ENCODE measurements at regions not wholly inside any gene's neighbourhood (a gene's known extent, or its start where the extent isn't known, plus 50 kb on each side); places are given as distances from the start of the nearest gene placed in this dataset.

GRCh38 chr2:133842446-133842845 is 274.2 kb upstream of the NCKAP5 start:
- H3K27me3 ChIP-seq, result no peaks in the 10 kb centered on the region
- H3K36me3 ChIP-seq, result no peaks in the 10 kb centered on the region
- no peaks in the 10 kb centered on the region for H3K4me1 ChIP-seq
- intact Hi-C loops (cut with DNase I; ENCODE audit: low total_unique reads), result no loop called here
- no peak overlapping the region for H3K4me3 ChIP-seq
- no peak overlapping the region for H3K27ac ChIP-seq
- H3K9me3 ChIP-seq, result no peaks in the 10 kb centered on the region
- DNase-seq (ENCODE audit: low spot score in 2 of 2), result no peak
- no peak for TF ChIP-seq POLR2A (IDR thresholded peaks at IDR 0.05)
- no peak for TF ChIP-seq POLR2AphosphoS5 (IDR thresholded peaks at IDR 0.05)

- intact Hi-C loops (cut with DNase I; ENCODE audit: low total_unique reads), result no loop called here
These were observed 274.8 kb upstream of the NCKAP5 start for GRCh38 chr2:133843091-133843490.

GRCh38 chr2:133843551-133843950 is 275.3 kb upstream of the NCKAP5 start:
- Histone ChIP-seq H3K4me3 (no peak overlapping the region), H3K36me3 (no peaks in the 10 kb centered on the region), H3K27ac (no peak overlapping the region), H3K4me1 (no peaks in the 10 kb centered on the region), H3K9me3 (no peaks in the 10 kb centered on the region), H3K27me3 (no peaks in the 10 kb centered on the region)
- no peak for DNase-seq (ENCODE audit: low spot score in 2 of 2)
- TF ChIP-seq POLR2A (IDR thresholded peaks at IDR 0.05) (no peak), POLR2AphosphoS5 (IDR thresholded peaks at IDR 0.05) (no peak)
- TF ChIP-seq, protein P1, sequence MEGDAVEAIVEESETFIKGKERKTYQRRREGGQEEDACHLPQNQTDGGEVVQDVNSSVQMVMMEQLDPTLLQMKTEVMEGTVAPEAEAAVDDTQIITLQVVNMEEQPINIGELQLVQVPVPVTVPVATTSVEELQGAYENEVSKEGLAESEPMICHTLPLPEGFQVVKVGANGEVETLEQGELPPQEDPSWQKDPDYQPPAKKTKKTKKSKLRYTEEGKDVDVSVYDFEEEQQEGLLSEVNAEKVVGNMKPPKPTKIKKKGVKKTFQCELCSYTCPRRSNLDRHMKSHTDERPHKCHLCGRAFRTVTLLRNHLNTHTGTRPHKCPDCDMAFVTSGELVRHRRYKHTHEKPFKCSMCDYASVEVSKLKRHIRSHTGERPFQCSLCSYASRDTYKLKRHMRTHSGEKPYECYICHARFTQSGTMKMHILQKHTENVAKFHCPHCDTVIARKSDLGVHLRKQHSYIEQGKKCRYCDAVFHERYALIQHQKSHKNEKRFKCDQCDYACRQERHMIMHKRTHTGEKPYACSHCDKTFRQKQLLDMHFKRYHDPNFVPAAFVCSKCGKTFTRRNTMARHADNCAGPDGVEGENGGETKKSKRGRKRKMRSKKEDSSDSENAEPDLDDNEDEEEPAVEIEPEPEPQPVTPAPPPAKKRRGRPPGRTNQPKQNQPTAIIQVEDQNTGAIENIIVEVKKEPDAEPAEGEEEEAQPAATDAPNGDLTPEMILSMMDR (IDR thresholded peaks at IDR 0.05), result no peak
- intact Hi-C loops (cut with DNase I; ENCODE audit: low total_unique reads), result no loop called here

More at GRCh38 chr2:133843091-133843490, 274.8 kb upstream of the NCKAP5 start:
- H3K27ac ChIP-seq, result no peak overlapping the region
- no peak for DNase-seq (ENCODE audit: low spot score in 2 of 2)
- no peaks in the 10 kb centered on the region for H3K36me3 ChIP-seq
- H3K9me3 ChIP-seq, result no peaks in the 10 kb centered on the region
- H3K4me1 ChIP-seq, result no peaks in the 10 kb centered on the region
- no peaks in the 10 kb centered on the region for H3K27me3 ChIP-seq
- no peak overlapping the region for H3K4me3 ChIP-seq
- TF ChIP-seq, protein P1 (IDR thresholded peaks at IDR 0.05), result no peak
- TF ChIP-seq POLR2AphosphoS5 (IDR thresholded peaks at IDR 0.05) (no peak), POLR2A (IDR thresholded peaks at IDR 0.05) (no peak)

DNA sequence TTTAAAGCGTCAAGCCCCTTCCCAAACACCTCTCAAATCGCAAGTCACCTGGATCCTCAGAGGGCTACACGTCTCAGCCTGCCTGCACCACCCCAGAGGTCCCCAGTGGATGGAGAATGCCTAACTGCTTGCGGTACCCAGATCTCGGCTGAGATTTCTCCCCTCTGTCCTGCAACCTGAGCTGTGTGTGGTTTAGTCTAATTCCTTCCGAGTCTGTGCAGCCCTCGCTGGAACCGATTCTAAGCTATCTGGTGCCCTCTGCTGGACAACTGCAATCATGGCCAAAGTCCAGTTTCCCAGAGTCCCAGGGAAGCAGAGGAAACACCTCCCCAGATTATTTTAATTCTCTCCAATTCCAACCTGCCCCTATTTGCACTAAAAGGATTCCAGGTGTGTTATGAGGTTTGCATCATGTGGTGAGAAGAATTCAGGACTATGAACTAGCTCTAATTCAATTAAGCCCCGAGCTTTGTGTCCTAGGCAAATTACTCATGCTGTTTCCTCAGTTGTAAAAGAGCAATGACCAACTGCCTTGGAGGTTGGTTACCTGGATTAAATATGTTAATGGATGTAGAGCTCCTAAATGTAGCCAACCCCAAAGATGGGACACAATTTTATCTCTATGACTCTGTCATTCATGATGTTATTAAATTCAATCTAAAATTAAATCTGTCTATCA is 276.1 kb upstream of the NCKAP5 start:
- Histone ChIP-seq H3K27ac (no peak overlapping the region), H3K36me3 (no peaks in the 10 kb centered on the region), H3K4me3 (no peak overlapping the region), H3K4me1 (no peaks in the 10 kb centered on the region), H3K9me3 (no peaks in the 10 kb centered on the region), H3K27me3 (no peaks in the 10 kb centered on the region)
- peak; percentile 43 to 57 for DNase-seq (ENCODE audit: low spot score in 2 of 2)
- intact Hi-C loops (cut with DNase I; ENCODE audit: low total_unique reads), result no loop called here
- no peak for TF ChIP-seq POLR2A (IDR thresholded peaks at IDR 0.05)
- TF ChIP-seq, protein P1 (IDR thresholded peaks at IDR 0.05), result peak; percentile 56 to 81 (median 81)

- intact Hi-C loops (cut with DNase I; ENCODE audit: low total_unique reads), result no loop called here
- no peaks in the 10 kb centered on the region for H3K9me3 ChIP-seq
- TF ChIP-seq POLR2A (IDR thresholded peaks at IDR 0.05) (no peak), POLR2AphosphoS5 (IDR thresholded peaks at IDR 0.05) (no peak)
- TF ChIP-seq, protein P1 (IDR thresholded peaks at IDR 0.05), result no peak
- no peak for DNase-seq (ENCODE audit: low spot score in 2 of 2)
- no peak overlapping the region for H3K4me3 ChIP-seq
- H3K36me3 ChIP-seq, result no peaks in the 10 kb centered on the region
- no peak overlapping the region for H3K27ac ChIP-seq
- H3K27me3 ChIP-seq, result no peaks in the 10 kb centered on the region
- H3K4me1 ChIP-seq, result no peaks in the 10 kb centered on the region
These were observed 278.2 kb upstream of the NCKAP5 start for GRCh38 chr2:133846476-133846875.
